Ovary (tissue), 7 donors: ENCODE measurements at regions not wholly inside any gene's neighbourhood (a gene's known extent, or its start where the extent isn't known, plus 50 kb on each side); places are given as distances from the start of the nearest gene placed in this dataset.

Source experiments
- DNase-seq, 5 donors: peaks; one replicate each; pipeline ENCODE4 v3.0.0-alpha.2; 2019 to 2020
- H3K27ac ChIP-seq, 2 donors: fragments of 200-600 bp; one replicate each; pipeline versions ENCODE4 v1.5.1 to v1.8.0; 2019 to 2022
- H3K27me3 ChIP-seq: fragments of 200-600 bp; one replicate; pipeline ENCODE4 v1.8.0; 2022
- H3K36me3 ChIP-seq: fragments of 200-600 bp; sonication (generic); one replicate; pipeline ENCODE4 v1.5.1; 2019
- H3K4me1 ChIP-seq: one replicate; pipeline ENCODE4 v1.8.1; 2013; ENCODE audit warnings: mild to moderate bottlenecking, moderate library complexity; ENCODE audit not compliant: insufficient read depth
- H3K4me3 ChIP-seq: fragments of 200-600 bp; sonication (generic); one replicate; pipeline ENCODE4 v1.5.1; 2017
- H3K9me3 ChIP-seq, 2 donors: fragments of 200-600 bp in 1 of 2; sonication (generic) in 1 of 2; one replicate each; pipeline versions ENCODE4 v1.5.1 to v1.8.1; 2013 to 2019; ENCODE audit warnings: mild to moderate bottlenecking in 1 of 2, moderate library complexity in 1 of 2
- CTCF ChIP-seq, 3 donors: fragments of 450-650 bp in 2 of 3; fragments of 200-600 bp in 1 of 3; IDR thresholded peaks; one replicate each; pipeline versions ENCODE4 v1.5.1 to v1.8.0; 2016 to 2022; ENCODE audit warnings: antibody characterized with exemption in 3 of 3, mild to moderate bottlenecking in 1 of 3
- EP300 ChIP-seq: sonication (generic); formaldehyde crosslinking; IDR thresholded peaks from one replicate; pipeline ENCODE4 v1.6.1; 2017; ENCODE audit warnings: antibody characterized with exemption
- POLR2A ChIP-seq: fragments of 450-650 bp; IDR thresholded peaks from one replicate; pipeline ENCODE4 v1.6.1; 2017; ENCODE audit warnings: antibody characterized with exemption, mild to moderate bottlenecking, moderate library complexity
- WGBS, 3 donors: extraction: QIAGEN DNeasy Blood & Tissue Kit in 1 of 3; methylation state at CpG; one replicate each; pipeline versions ENCODE4 v1.1.5 to v1.1.7; 2013 to 2017; 5-methylcytosine and 5-hydroxymethylcytosine counted together
- intact Hi-C, 4 donors: fragments of 100-400 bp; cut with DNase I; formaldehyde crosslinking; loops; one replicate each; pipeline versions ENCODE4 v1.11.0 to v1.15.1; 2022 to 2023
- donor health status: DM: no; HTN: no; CAD: no; lungs with moderate emphysema.
- donor health status: DM: no; HTN: no; CAD: no.
- donor health status: Bipolar disorder and iron deficiency.
- donor health status: DM: no; HTN: no; CAD: no.
- donor health status: DM: yes; HTN: yes; CAD: no.

GRCh38 chr7:91514591-91514990 lies 250.4 kb downstream of the FZD1 start:
- H3K9me3 ChIP-seq, result no peaks in the 10 kb centered on the region
- H3K27me3 ChIP-seq, result no peaks in the 10 kb centered on the region
- 83 to 87% (median 85%) methylated on average over 4 of the region's 4 CpGs for WGBS, 3 donors
- intact Hi-C loops, result no loop called here
- TF ChIP-seq CTCF (IDR thresholded peaks at IDR 0.05) (no peak), POLR2A (no peak)
- no peak overlapping the region for H3K4me3 ChIP-seq
- no peak for DNase-seq
- no peak overlapping the region for H3K27ac ChIP-seq
- H3K4me1 ChIP-seq, result no peaks in the 10 kb centered on the region
- H3K36me3 ChIP-seq, result no peaks in the 10 kb centered on the region

- no peak for DNase-seq
- WGBS, 3 donors, result 83 to 95% (median 88%) methylated on average over 1 of the region's 1 CpG
- Histone ChIP-seq H3K36me3 (no peaks in the 10 kb centered on the region), H3K27ac (no peak overlapping the region), H3K4me1 (no peaks in the 10 kb centered on the region), H3K9me3 (no peaks in the 10 kb centered on the region), H3K4me3 (no peak overlapping the region), H3K27me3 (no peaks in the 10 kb centered on the region)
- no peak for TF ChIP-seq EP300
- no peak for TF ChIP-seq POLR2A
- no peak for TF ChIP-seq CTCF (IDR thresholded peaks at IDR 0.05)
- intact Hi-C loops, result no loop called here
These were observed 251.7 kb downstream of the FZD1 start for GRCh38 chr7:91515961-91516360.

GRCh38 chr7:91517201-91517785 lies 253.1 kb downstream of the FZD1 start:
- Histone ChIP-seq H3K27me3 (no peaks in the 10 kb centered on the region), H3K4me3 (no peak overlapping the region), H3K36me3 (no peaks in the 10 kb centered on the region), H3K4me1 (no peaks in the 10 kb centered on the region), H3K27ac (no peak overlapping the region), H3K9me3 (no peaks in the 10 kb centered on the region)
- intact Hi-C loops, result no loop called here
- TF ChIP-seq CTCF (IDR thresholded peaks at IDR 0.05) (no peak), EP300 (no peak), POLR2A (no peak)
- 49 to 64% (median 56%) methylated on average over 1 of the region's 1 CpG for WGBS, 3 donors
- no peak for DNase-seq

GRCh38 chr7:91518058-91518457 lies 253.8 kb downstream of the FZD1 start:
- Histone ChIP-seq H3K27ac (no peak overlapping the region), H3K4me1 (no peaks in the 10 kb centered on the region), H3K9me3 (no peaks in the 10 kb centered on the region), H3K27me3 (no peaks in the 10 kb centered on the region), H3K4me3 (no peak overlapping the region), H3K36me3 (no peaks in the 10 kb centered on the region)
- TF ChIP-seq POLR2A (no peak), EP300 (no peak), CTCF (IDR thresholded peaks at IDR 0.05) (no peak)
- WGBS, 3 donors, result 76 to 81% (median 77%) methylated on average over 1 of the region's 1 CpG
- intact Hi-C loops, result no loop called here
- no peak for DNase-seq
